ENCODE measurements at regions not wholly inside any gene's neighbourhood (a gene's known extent, or its start where the extent isn't known, plus 50 kb on each side); places are given as distances from the start of the nearest gene placed in this dataset.

DNA sequence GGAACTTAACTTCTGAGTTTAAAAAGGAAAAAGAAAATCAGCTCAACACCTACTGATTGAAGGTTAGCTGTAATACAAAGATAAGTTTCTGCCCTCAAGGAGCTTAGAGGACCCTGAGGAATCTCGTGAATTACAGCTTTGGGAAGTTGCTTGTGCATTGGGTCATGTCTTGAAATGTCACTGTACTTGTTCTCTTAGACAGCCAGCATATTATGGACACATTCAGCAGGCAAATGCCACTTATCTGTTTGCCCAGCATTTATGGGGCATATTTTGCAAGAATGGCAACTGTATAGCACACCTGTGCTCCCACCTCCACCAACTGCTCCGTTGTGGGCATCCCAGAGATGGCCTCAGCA lies 263.6 kb upstream of the CRY1 start:
- no peaks in the 10 kb centered on the region for H3K9me3 ChIP-seq (ENCODE audit: control insufficient read depth, low read length)
- H3K9ac ChIP-seq (ENCODE audit: low read length), result no peak overlapping the region
- no peaks in the 10 kb centered on the region for H3K4me1 ChIP-seq (ENCODE audit: control insufficient read depth, insufficient read depth, low read length)
- no peak overlapping the region for H3K4me3 ChIP-seq (ENCODE audit: low read length)
- H3K27me3 ChIP-seq (ENCODE audit: control insufficient read depth, insufficient read depth, low read length), result no peaks in the 10 kb centered on the region
- H3K36me3 ChIP-seq (ENCODE audit: control insufficient read depth, insufficient read depth, low read length), result no peaks in the 10 kb centered on the region

DNA sequence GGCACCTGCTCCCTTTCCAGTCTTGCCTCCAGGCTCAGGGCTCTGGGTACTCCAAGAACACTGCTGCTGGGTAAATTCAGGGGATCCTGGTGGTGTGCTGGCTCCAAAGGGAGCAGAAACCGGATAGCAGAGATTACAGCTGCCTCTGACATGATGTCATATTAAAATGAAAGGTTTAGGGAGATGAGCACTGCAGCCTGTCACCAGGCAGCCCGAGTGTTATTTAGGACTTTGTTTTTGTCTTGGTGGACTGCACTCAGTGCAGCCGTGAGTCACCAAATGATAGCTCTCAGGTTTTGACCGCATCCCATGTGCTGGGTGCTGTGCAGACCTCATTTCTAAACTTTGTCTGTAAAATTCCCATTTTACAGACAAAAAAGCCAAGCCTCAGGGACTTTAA lies 266.0 kb upstream of the CRY1 start:
- Histone ChIP-seq H3K4me1 (ENCODE audit: control insufficient read depth, insufficient read depth, low read length) (no peaks in the 10 kb centered on the region), H3K36me3 (ENCODE audit: control insufficient read depth, insufficient read depth, low read length) (no peaks in the 10 kb centered on the region), H3K9me3 (ENCODE audit: control insufficient read depth, low read length) (no peaks in the 10 kb centered on the region), H3K4me3 (ENCODE audit: low read length) (no peak overlapping the region), H3K27me3 (ENCODE audit: control insufficient read depth, insufficient read depth, low read length) (no peaks in the 10 kb centered on the region), H3K9ac (ENCODE audit: low read length) (no peak overlapping the region)

DNA sequence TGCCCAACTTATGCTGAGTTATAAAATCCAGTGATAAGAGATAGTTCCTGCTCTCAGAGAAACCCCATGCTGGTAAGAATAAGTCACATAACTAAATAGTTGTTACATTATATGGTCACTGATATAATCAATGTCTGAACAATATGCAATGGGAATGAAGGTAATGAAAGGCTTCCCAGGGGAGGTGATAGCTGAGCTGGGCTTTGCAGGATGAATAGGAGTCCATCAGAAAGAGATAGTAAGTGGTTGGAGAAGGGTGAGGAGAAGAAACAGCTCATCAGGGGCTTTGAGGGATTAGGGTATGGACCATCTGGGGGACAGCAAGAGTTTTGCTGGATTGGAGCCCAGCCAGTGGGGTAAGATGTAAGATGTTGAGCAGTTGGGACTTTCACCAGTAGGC lies 266.7 kb upstream of the CRY1 start:
- Histone ChIP-seq H3K9ac (ENCODE audit: low read length) (no peak overlapping the region), H3K4me3 (ENCODE audit: low read length) (no peak overlapping the region), H3K27me3 (ENCODE audit: control insufficient read depth, insufficient read depth, low read length) (no peaks in the 10 kb centered on the region), H3K9me3 (ENCODE audit: control insufficient read depth, low read length) (no peaks in the 10 kb centered on the region), H3K4me1 (ENCODE audit: control insufficient read depth, insufficient read depth, low read length) (no peaks in the 10 kb centered on the region), H3K36me3 (ENCODE audit: control insufficient read depth, insufficient read depth, low read length) (no peaks in the 10 kb centered on the region)

DNA sequence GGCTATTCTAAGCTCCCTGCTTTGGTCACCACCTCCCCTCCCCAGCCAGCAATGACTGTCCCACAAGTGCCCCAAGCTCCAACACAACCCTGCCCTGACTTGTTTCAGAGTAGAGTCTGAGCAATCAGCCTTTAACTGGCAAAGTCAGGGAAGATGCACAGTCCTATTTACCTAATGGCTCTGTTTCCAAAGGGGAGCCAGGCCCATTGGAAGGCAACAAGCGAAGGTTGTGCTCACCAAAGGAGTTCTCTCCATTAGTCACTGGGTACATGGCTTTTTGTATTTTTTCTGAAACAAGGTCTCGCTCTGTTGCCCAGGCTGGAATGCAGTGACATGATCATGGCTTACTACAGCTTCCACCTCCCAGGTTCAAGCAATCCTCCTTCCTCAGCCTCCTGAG lies 267.1 kb upstream of the CRY1 start:
- Histone ChIP-seq H3K4me1 (ENCODE audit: control insufficient read depth, insufficient read depth, low read length) (no peaks in the 10 kb centered on the region), H3K27me3 (ENCODE audit: control insufficient read depth, insufficient read depth, low read length) (no peaks in the 10 kb centered on the region), H3K9ac (ENCODE audit: low read length) (no peak overlapping the region)

DNA sequence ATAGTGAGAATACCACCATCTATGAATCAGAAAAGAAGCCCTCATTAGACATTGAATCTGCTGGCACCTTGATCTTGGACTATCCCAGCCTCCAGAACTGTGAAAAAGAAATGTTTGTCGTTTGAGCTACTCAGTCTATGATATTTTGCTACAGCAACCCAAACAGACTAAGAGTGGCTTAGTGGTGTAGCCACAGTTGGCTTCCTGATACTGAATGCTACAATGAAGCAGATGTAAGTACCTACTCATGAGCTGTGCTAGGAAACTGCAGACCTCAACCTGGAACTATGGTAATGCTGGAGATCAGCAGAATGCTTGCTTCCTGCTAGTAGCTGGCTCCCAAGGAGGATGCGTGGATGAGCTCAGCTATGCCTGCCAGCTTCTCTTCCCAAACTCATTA lies 268.6 kb upstream of the CRY1 start:
- Histone ChIP-seq H3K9ac (ENCODE audit: low read length) (no peak overlapping the region), H3K9me3 (ENCODE audit: control insufficient read depth, low read length) (no peaks in the 10 kb centered on the region), H3K36me3 (ENCODE audit: control insufficient read depth, insufficient read depth, low read length) (no peaks in the 10 kb centered on the region), H3K27me3 (ENCODE audit: control insufficient read depth, insufficient read depth, low read length) (no peaks in the 10 kb centered on the region), H3K4me3 (ENCODE audit: low read length) (no peak overlapping the region), H3K4me1 (ENCODE audit: control insufficient read depth, insufficient read depth, low read length) (no peaks in the 10 kb centered on the region)

More for the DNA sequence above, 267.1 kb upstream of the CRY1 start:
- Histone ChIP-seq H3K4me3 (ENCODE audit: low read length) (no peak overlapping the region), H3K36me3 (ENCODE audit: control insufficient read depth, insufficient read depth, low read length) (no peaks in the 10 kb centered on the region), H3K9me3 (ENCODE audit: control insufficient read depth, low read length) (no peaks in the 10 kb centered on the region)

DNA sequence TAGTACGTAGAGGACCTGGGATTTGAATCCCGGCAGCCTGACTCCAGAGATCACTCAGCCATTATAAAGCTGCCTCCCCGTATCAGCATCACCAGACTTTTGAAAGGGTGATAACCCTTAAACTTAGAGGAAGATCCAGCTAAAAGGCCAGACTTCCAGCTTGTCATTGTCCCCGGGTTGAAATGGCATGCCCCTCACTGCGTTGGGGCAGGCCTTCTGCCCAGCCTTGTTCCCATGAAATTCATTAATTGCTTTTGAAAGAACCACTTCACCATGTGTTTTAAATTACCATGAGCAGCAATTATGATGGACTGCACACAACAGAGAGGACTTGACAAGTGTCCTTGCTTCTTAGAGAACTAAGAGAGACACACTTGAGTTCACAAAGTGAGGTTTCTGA lies 269.6 kb upstream of the CRY1 start:
- Histone ChIP-seq H3K9ac (ENCODE audit: low read length) (no peak overlapping the region), H3K4me3 (ENCODE audit: low read length) (no peak overlapping the region), H3K27me3 (ENCODE audit: control insufficient read depth, insufficient read depth, low read length) (no peaks in the 10 kb centered on the region), H3K4me1 (ENCODE audit: control insufficient read depth, insufficient read depth, low read length) (no peaks in the 10 kb centered on the region), H3K9me3 (ENCODE audit: control insufficient read depth, low read length) (no peaks in the 10 kb centered on the region), H3K36me3 (ENCODE audit: control insufficient read depth, insufficient read depth, low read length) (no peaks in the 10 kb centered on the region)

DNA sequence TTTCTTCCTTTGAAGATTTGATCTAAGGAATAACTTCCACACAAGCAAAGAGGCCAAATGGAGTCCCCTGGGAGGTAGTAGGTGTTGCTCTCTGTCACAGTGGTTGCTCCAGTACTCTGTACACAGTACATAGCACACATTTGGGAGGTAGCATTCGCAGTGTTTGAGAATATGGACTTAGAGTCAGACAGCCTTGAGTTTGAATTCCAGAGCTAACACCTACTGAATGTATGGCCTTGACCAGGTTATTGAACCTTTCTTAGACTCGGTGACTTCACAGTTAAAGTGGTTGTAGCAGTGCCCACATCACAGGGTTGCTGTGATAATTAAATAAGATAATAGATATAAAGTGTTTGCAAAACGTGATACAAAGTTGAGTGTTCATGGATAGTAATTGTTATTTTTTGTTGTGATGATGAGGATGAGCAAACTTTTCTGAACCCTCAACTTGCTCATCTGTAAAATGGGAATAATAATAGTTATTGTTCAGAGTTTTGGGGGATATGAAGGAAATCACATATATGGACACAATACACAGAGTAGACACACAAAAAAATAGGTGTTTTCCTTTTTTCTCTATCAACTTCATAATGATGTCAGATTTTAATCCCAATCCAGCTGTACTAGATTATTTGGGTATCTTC lies 271.6 kb upstream of the CRY1 start:
- H3K36me3 ChIP-seq (ENCODE audit: control insufficient read depth, insufficient read depth, low read length), result no peaks in the 10 kb centered on the region
- no peak overlapping the region for H3K4me3 ChIP-seq (ENCODE audit: low read length)
- no peaks in the 10 kb centered on the region for H3K4me1 ChIP-seq (ENCODE audit: control insufficient read depth, insufficient read depth, low read length)
- H3K27me3 ChIP-seq (ENCODE audit: control insufficient read depth, insufficient read depth, low read length), result no peaks in the 10 kb centered on the region
- H3K9me3 ChIP-seq (ENCODE audit: control insufficient read depth, low read length), result no peaks in the 10 kb centered on the region
- H3K9ac ChIP-seq (ENCODE audit: low read length), result no peak overlapping the region

DNA sequence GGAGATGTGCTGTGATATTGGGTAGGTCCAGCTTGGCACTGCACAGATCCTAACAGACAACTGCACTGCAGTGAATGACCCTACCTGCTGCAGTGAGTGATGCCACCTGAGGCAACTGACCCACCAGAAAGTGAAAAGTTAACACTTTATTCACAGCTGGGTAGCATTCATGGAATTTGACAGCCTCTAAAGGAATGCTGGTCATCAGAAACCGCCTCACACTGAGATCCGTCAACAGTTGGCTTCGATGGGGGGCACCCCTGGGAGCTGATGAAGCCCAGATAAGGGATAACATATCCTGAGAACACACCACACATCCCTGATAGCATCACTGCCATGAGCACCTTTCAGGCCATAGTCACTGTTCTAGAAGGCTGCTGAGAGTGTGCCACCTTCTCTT lies 272.4 kb upstream of the CRY1 start:
- H3K9ac ChIP-seq (ENCODE audit: low read length), result no peak overlapping the region
- H3K27me3 ChIP-seq (ENCODE audit: control insufficient read depth, insufficient read depth, low read length), result no peaks in the 10 kb centered on the region
- H3K9me3 ChIP-seq (ENCODE audit: control insufficient read depth, low read length), result no peaks in the 10 kb centered on the region
- H3K4me3 ChIP-seq (ENCODE audit: low read length), result no peak overlapping the region
- H3K36me3 ChIP-seq (ENCODE audit: control insufficient read depth, insufficient read depth, low read length), result no peaks in the 10 kb centered on the region
- no peaks in the 10 kb centered on the region for H3K4me1 ChIP-seq (ENCODE audit: control insufficient read depth, insufficient read depth, low read length)

DNA sequence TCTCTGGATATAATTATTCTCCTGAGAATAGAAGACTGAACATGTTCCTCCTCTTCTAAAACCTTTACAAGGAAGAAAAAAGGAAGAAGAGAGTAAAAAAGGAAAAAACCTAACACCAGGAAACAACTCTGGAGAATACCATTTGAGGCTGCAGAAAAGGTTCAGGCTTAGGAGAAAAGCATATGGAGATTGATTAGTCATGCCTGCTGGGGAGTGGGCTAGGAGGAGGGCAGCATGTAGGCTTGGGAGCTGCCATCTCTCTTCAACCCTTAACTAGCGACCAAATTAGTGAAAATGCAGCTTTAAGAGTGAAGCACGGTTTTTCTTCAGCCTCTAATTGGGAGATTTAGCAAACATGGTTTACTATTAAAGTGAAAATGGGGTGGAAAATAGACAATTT lies 273.0 kb upstream of the CRY1 start:
- H3K4me3 ChIP-seq (ENCODE audit: low read length), result no peak overlapping the region
- no peaks in the 10 kb centered on the region for H3K4me1 ChIP-seq (ENCODE audit: control insufficient read depth, insufficient read depth, low read length)
- no peaks in the 10 kb centered on the region for H3K36me3 ChIP-seq (ENCODE audit: control insufficient read depth, insufficient read depth, low read length)
- no peaks in the 10 kb centered on the region for H3K9me3 ChIP-seq (ENCODE audit: control insufficient read depth, low read length)
- no peak overlapping the region for H3K9ac ChIP-seq (ENCODE audit: low read length)
- no peaks in the 10 kb centered on the region for H3K27me3 ChIP-seq (ENCODE audit: control insufficient read depth, insufficient read depth, low read length)

DNA sequence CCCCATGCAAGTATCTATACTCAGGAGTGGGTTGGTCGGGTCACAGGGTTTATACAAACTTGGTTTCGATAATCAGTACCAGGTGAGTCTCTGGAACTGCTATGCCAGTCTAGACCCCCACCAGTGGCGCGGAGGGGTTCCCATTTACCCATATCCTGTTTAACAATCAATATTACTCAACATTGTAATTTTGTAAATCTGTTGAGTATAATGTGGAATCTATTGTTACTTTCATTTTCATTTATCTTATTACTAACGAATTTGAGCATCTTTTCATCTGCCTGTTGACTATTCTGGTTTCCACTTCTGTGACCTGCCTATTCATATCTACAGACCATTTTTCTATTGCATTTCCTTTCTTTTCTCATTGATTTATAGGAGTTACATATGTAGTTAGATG lies 275.2 kb upstream of the CRY1 start:
- Histone ChIP-seq H3K9ac (ENCODE audit: low read length) (no peak overlapping the region), H3K4me1 (ENCODE audit: control insufficient read depth, insufficient read depth, low read length) (peaks cover 3% of the 10 kb centered on the region), H3K4me3 (ENCODE audit: low read length) (no peak overlapping the region), H3K9me3 (ENCODE audit: control insufficient read depth, low read length) (no peaks in the 10 kb centered on the region), H3K27me3 (ENCODE audit: control insufficient read depth, insufficient read depth, low read length) (no peaks in the 10 kb centered on the region), H3K36me3 (ENCODE audit: control insufficient read depth, insufficient read depth, low read length) (no peaks in the 10 kb centered on the region)

DNA sequence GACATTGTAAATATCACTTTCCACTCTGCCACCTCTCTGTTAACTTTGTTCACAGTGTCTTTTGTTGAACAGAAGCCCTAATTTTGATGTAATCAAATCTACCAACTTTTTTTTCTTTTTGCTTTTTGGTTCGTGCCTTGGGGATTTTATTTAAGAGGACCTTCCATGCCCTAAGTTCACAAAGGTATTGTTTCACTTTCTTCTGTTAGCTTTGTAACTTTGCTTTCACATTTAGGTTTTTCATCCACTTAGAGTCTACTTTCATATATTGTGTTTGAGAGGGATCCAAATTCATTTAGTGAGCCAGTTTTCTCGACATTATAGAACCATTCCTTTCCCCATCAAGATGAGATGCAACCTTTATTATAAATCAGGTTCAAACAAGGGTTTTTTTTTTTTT lies 275.7 kb upstream of the CRY1 start:
- no peak overlapping the region for H3K4me3 ChIP-seq (ENCODE audit: low read length)
- peaks cover 3% of the 10 kb centered on the region for H3K4me1 ChIP-seq (ENCODE audit: control insufficient read depth, insufficient read depth, low read length)
- H3K36me3 ChIP-seq (ENCODE audit: control insufficient read depth, insufficient read depth, low read length), result no peaks in the 10 kb centered on the region
- no peak overlapping the region for H3K9ac ChIP-seq (ENCODE audit: low read length)
- H3K9me3 ChIP-seq (ENCODE audit: control insufficient read depth, low read length), result no peaks in the 10 kb centered on the region
- no peaks in the 10 kb centered on the region for H3K27me3 ChIP-seq (ENCODE audit: control insufficient read depth, insufficient read depth, low read length)

DNA sequence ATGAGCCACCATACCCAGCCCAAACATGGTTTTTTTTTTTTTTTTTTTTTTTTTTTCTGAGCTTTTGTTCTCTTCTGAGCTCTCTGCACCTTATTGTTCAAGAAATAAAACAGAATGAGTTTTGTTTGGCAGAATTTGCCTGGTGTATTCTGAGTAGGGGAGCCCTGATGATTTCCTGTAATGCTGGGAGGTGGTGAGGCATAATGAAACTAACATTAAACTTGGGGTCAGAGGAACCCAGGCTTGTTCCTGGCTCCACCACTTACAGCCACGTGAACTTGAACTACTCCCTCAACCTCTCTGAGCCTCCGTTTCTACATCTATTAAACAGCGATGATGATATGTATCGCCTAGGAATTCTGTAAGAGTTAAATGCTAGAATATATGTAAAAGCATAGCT lies 276.3 kb upstream of the CRY1 start:
- Histone ChIP-seq H3K4me1 (ENCODE audit: control insufficient read depth, insufficient read depth, low read length) (peaks cover 3% of the 10 kb centered on the region), H3K36me3 (ENCODE audit: control insufficient read depth, insufficient read depth, low read length) (no peaks in the 10 kb centered on the region), H3K27me3 (ENCODE audit: control insufficient read depth, insufficient read depth, low read length) (no peaks in the 10 kb centered on the region), H3K9me3 (ENCODE audit: control insufficient read depth, low read length) (no peaks in the 10 kb centered on the region), H3K9ac (ENCODE audit: low read length) (no peak overlapping the region), H3K4me3 (ENCODE audit: low read length) (no peak overlapping the region)

DNA sequence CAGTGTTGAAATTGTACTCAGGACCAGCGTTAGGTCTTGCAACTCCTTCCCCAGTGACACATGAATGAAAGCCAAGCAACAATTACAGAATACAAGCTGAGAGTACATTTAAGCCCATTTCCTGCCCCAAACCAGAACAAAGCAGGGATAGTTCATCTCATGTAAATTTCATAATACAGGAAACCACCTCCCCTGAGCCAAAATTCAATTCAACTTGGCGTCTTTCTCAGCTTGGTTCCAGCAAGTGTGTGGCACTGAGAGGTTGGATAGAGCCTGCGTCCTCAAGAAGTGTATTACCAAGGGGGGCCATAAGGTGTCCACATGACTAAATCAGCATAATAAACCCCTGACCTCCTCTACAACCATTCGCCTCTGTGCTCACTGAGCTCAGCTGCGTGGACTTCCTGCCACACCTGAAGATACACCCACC lies 278.9 kb upstream of the CRY1 start:
- Histone ChIP-seq H3K9ac (ENCODE audit: low read length) (no peak overlapping the region), H3K4me1 (ENCODE audit: control insufficient read depth, insufficient read depth, low read length) (peaks cover 3% of the 10 kb centered on the region), H3K4me3 (ENCODE audit: low read length) (no peak overlapping the region), H3K36me3 (ENCODE audit: control insufficient read depth, insufficient read depth, low read length) (no peaks in the 10 kb centered on the region), H3K9me3 (ENCODE audit: control insufficient read depth, low read length) (no peaks in the 10 kb centered on the region), H3K27me3 (ENCODE audit: control insufficient read depth, insufficient read depth, low read length) (no peaks in the 10 kb centered on the region)

Data from mucosa of stomach (tissue), 1 donor.